Thyroid gland (tissue), 4 donors: ENCODE measurements at regions not wholly inside any gene's neighbourhood (a gene's known extent, or its start where the extent isn't known, plus 50 kb on each side); places are given as distances from the start of the nearest gene placed in this dataset.

Experiments used
- POLR2A ChIP-seq, 2 donors: fragments of 450-650 bp; IDR thresholded peaks; one replicate each; pipeline ENCODE4 v1.6.1; 2017; ENCODE audit warnings: antibody characterized with exemption in 2 of 2, mild to moderate bottlenecking in 2 of 2, moderate library complexity in 1 of 2
- TF ChIP-seq, protein P1 (sequence below), 6 experiments: fragments of 200-600 bp in 3 of 6; fragments of 450-650 bp in 3 of 6; sonication (generic) in 3 of 6; IDR thresholded peaks; one replicate each; pipeline ENCODE4 v1.5.1; 2016 to 2019; ENCODE audit warnings: antibody characterized with exemption in 6 of 6, mild to moderate bottlenecking in 2 of 6, inconsistent platforms in 1 of 6, moderate library complexity in 1 of 6

DNA sequence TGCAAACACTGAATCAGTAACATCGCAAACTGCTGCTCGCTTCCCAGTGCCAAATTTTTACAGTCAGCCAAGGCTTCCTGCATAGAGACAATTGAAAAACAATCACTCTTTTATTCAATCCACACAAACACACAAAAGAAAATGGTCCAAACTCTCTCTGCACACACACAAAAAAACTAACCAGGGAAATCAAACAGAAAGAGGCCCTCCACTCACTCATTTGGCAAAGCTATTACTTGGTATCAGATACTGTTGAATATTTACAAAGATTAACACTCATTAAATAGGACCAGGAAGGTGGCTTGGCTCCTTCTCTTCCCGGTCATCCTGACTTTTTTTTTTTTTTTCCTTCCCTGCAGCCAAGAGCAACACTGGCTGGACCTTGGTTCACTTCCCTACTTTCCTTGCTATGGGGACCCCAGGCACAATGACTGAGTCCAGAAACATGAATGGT lies 62.4 kb upstream of the SPATA12 start:
- TF ChIP-seq, protein P1, sequence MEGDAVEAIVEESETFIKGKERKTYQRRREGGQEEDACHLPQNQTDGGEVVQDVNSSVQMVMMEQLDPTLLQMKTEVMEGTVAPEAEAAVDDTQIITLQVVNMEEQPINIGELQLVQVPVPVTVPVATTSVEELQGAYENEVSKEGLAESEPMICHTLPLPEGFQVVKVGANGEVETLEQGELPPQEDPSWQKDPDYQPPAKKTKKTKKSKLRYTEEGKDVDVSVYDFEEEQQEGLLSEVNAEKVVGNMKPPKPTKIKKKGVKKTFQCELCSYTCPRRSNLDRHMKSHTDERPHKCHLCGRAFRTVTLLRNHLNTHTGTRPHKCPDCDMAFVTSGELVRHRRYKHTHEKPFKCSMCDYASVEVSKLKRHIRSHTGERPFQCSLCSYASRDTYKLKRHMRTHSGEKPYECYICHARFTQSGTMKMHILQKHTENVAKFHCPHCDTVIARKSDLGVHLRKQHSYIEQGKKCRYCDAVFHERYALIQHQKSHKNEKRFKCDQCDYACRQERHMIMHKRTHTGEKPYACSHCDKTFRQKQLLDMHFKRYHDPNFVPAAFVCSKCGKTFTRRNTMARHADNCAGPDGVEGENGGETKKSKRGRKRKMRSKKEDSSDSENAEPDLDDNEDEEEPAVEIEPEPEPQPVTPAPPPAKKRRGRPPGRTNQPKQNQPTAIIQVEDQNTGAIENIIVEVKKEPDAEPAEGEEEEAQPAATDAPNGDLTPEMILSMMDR (IDR thresholded peaks at IDR 0.05) = no peak
- no peak for TF ChIP-seq POLR2A (IDR thresholded peaks at IDR 0.05)
